NOMO-1 treated with DMSO at 0.1 percent for 48 hours (cell line): ENCODE measurements at regions not wholly inside any gene's neighbourhood (a gene's known extent, or its start where the extent isn't known, plus 50 kb on each side); places are given as distances from the start of the nearest gene placed in this dataset.

Experiments
- DNase-seq: peaks from one replicate; lab custom pipeline; 2025; ENCODE audit not compliant: unreplicated experiment; lab: John Stamatoyannopoulos, UW

DNA sequence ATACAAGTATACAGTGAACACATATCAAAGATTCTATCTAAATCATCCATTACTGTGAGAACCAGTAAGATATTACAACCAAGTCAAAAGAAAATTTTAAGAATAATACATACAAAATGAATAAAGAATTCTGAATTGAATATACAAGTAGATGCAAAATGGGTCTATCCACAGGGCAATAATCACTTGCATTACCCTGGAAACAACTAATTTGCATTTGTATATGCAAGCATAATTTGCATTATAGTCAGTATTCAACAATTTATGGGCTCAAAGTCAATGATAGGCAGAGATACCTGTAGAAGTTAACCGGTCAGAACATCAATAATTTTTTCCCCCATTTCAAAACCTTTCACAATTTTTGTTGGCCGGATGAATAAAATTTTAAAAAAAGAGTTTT is 512.2 kb upstream of the ALCAM start:
- no peak for DNase-seq

DNA sequence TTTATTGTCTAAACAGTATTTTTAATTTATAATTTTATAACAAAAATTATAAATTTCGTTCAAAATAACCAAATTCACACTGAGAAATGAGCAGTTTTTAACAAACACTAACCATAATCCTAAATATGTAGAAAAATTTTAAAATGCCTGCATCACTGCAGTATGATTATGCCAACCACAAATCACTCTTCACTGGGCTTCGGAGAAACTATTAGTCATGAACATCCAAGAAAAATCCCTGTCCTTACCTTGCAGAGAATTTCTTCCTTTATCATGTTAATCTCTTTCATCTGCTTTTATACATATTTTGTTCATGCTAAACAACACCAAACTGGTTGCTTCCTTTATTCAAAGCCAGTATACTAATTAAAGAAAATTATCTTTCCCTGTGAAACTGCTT is 511.0 kb upstream of the ALCAM start:
- DNase-seq: no peak

DNA sequence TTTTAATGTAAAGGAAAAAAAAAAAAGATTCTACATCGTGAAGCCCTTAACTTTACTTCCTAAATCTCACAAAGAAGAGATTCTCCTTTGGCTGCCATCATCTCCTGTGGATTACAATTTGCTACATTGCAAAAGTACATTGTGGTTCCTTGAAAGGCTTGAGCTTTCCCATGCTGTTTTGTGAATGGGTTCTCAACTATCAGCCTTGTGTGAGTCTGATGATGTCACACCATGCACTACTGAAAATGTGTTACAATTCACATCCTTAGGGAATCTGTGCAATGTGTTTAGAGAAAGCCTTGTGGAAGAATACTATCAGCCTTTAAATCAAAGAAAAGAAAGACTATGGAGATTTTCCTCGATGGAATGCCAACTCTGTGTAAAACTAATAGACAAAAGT is 510.0 kb upstream of the ALCAM start:
- DNase-seq: no peak

DNA sequence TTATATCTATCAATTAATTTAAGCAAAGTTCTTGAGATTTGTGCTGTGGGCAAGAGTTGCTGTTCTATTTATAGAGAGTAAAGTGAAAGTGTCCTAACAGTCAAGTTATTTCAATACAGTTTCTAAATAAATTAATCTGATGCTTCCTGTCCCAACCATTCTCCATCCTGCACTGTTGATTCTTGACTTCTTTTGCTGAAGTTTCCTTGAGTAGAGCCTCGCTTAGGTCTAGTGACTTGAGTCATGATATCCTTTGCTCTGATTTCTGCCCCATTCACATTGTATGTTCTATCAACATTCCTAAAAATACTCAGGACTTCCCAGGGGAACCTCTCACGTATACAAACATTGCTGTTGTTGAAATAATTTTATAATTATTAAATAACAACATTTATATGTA is 498.4 kb upstream of the ALCAM start:
- no peak for DNase-seq

DNA sequence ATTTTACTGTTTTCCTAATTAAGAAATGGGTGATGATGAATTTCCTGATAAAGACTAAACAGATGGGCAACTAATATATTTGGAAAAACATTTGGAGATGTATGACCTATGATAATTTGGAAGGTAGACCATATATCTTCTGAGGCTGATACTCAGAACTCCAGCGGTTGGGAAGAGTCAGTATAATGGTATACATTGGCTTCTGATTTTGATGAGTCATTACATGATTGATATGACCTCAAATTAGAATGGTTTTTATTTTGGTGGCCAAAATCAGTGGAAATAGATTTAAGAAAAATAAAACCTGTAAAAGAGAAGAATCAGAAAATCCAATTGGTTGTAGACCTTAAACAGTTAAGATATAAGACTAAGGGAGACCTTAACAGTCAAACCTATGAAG is 496.4 kb upstream of the ALCAM start:
- no peak for DNase-seq

DNA sequence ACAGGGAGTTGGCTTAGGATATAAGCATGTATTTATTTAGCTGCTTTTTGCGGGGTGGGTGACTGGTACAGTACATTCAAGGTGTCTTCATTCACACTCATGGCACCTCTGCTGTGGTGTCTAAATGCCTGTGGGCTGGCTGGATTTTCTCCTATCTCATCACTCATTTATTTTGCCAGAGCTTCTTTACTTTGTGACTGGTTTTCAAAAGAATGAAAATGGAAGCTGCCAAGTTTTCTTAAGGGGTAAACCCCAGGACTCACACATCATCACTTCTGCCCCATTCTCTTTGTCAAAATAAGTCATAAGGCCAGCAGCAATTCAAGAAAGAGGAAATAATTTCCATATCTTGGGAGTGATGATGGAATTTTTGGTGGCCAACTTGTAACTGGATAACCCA is 493.4 kb upstream of the ALCAM start:
- no peak for DNase-seq

DNA sequence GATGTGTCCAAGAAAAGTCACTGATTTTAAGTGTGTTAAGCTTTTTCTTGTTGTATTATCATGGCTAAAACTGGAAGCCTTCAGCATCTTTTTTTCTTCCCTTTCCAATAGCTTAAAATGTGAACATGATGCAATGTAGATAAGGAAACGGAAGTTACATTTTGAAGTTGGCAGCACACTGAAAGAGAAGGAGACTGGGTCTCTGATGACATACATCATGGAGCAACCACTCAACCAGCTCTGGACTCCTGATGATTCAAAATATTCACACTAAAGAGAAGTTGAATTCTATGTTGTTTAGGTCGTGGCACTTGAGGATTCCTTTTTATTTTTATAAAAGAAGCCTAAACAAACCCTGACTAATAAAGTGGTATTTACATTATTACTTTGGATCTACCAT is 488.3 kb upstream of the ALCAM start:
- DNase-seq: peak; percentile 67

DNA sequence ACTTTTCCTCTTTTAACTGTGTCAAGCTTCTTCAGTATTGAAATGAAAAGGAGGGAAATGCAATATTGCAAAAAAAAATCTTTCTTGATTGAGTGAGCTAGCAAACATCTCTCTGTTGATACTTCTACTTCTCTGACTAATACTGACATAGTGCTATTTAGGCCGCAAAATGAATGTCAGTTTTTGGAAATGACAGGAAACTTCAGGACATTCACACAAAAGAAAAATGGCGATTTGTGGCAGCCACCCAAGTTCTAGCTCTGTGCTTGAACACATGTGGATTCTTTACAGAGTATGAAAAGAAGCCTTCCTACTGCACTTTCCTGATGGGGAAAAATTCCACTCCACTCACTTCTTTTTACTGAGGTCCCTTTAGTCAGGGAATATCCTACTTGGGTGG is 486.8 kb upstream of the ALCAM start:
- no peak for DNase-seq

DNA sequence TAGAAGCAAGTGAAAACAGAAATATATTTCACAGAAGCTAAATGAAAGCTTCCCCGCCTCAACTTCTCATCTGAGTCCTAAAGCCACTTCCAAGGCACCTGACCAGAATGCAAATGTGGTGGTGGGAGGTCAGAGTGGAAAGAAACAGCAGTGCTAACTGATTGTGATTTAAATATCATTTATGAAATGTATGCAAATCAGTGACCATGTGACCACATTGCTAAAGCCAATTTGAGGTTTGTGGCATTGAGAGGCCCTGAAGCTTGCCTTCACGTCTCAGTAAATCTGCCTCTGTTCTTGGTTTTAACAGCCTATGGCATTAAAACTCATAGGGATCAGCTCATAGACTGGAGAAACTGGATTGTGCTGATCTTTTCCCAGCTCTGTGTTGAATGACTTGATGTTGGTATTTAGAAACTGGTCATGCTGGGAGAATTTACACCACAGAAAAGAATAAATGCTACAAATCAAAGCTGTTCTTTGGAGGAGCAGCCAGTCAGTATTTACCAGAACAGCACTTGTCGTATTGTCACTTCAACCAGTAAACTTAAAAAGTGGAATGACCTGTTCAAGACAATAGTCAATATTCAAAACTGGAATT is 481.4 kb upstream of the ALCAM start:
- no peak for DNase-seq

DNA sequence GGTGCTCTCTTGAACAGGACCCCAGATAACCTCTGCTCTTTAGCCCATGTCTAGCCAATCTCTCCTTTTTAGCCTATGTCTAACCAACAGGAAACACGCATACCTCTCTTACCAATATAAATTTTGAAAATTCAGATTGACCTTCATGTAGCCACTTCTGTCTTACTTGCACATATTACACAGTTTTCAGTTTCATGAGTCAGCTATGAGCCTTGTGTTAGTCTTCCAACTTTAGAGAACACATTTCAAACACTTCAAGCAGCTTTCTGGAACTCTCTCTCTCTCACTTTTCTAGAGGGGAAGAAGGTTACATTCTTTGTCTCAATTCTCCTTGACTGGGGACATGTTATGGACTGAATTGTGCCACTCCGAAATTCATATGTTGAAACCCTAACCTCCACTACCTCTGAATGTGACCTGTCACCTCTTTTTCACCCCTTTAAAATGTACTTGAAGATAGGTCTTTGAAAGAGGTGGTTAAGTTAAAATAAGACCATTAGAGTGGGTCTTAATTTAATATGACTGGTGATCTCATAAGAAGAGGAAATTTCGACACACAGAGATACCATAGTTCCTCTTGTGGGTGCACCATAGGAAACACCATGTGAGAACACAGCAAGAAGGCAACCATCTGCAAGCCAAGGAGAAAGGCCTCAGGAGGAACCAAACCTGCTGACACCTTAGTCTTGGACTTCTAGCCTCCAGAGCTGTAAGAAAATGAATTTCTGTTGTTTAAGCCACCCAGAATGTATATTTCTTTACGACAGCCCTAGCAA is 480.3 kb upstream of the ALCAM start:
- peak; percentile 61 for DNase-seq

DNA sequence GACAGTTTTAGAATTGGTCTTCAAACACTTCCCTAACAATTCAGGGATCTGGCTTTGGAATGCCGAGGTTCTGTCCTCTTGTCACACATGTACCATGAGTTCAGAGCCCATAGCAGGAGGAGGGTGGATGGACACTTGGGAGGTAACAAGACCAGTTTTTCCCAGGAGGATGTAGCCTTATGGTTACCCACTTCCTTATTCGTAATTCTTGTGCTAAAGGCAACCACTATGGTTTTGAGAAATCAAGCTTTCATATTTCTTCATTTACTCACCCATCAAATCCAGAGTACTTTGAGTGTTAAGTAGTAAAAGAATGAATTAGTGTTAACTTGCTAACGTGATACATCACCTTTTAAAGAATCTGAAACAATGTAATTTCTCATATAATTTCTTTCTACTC is 479.6 kb upstream of the ALCAM start:
- peak; percentile 9 for DNase-seq

DNA sequence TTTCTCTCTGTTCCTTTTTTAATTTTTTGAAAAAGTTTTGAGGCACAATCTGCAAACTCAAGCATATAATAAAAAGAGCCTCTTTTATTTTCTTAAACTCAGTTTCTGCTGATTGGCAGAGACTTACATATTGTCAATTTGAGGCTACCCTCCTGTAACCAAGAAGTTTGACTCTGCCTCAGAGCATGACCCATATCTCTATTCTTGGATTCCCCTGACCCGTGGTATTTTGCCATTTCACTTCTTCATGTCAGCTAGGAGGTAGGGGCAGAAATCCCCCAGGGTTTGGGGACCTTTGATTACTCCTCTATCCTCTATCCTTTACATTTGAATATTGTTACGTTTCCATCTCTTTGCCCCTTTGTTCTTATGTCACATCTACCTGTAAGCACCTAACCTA is 479.1 kb upstream of the ALCAM start:
- DNase-seq: no peak

DNA sequence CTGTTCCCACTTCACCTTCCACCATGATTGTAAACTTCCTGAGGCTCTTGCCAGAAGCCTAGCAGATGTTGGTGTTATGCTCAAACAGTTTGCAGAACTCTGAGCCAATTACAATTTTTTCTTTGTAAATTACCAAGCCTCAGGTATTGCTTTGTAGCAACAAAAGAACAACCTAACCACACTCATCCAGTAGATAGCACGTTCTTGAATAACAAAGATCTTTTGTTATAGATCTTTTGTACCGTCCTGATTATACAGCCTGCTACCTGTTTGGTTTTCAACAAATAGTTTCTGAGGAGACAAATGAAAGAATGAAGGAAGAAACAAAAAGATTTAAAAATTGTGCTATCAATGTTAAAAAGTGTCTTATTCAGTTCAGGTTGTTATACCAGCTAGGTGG is 474.7 kb upstream of the ALCAM start:
- DNase-seq: no peak

DNA sequence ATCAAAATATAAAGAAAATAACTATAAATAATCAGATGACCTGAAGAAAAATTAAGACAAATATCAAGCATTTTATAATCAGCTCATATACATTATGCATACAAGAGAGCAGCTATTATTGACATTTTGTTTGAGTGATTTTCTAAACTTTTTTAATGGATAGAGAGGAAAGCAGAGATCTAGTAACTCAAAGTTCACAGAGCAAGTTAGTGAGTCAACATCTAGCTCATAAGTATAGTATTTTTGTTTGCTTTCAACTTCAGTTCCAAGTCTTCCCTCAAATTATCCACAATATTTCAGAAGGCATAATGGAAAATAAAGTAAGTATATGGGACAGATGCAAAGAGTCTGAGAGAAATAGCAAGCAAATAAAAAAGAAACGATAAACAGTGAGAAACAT is 470.1 kb upstream of the ALCAM start:
- DNase-seq: no peak

DNA sequence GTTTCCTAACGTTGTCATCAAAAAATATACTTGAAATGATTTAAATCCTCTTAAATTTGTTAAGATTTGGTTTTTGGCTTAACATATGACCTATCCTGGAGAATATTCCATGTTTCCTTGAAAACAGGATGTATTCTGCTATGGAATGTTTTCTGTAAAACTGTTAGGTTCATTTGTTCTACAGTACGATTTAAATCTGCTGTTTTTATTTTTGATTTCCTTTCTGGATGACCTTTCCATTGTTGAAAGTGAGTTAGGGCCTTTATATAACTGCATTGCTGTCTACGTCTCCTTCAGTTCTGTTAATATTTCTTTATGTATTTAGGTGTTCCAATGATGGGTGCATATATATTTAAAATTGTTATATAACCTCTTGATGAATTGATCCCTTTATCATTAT is 465.3 kb upstream of the ALCAM start:
- DNase-seq: no peak

DNA sequence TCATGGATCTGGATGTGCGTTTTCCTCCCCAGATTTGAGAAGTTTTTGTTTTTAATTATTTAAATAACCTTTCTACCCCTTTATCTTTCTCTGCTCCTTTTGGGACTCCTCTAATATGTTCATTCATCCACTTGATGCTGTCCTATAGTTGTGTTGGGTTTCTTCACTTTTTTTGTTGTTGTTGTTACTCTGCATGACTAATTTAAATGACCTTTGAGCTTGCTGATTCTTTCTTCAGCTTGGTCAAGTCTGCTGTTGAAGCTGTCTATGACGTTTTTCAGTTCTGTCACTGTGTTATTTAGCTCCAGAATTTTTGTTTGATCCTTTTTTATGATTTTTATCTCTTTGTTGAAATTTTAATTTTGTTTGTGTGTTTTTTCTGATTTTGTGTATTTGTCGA is 463.6 kb upstream of the ALCAM start:
- DNase-seq: no peak

DNA sequence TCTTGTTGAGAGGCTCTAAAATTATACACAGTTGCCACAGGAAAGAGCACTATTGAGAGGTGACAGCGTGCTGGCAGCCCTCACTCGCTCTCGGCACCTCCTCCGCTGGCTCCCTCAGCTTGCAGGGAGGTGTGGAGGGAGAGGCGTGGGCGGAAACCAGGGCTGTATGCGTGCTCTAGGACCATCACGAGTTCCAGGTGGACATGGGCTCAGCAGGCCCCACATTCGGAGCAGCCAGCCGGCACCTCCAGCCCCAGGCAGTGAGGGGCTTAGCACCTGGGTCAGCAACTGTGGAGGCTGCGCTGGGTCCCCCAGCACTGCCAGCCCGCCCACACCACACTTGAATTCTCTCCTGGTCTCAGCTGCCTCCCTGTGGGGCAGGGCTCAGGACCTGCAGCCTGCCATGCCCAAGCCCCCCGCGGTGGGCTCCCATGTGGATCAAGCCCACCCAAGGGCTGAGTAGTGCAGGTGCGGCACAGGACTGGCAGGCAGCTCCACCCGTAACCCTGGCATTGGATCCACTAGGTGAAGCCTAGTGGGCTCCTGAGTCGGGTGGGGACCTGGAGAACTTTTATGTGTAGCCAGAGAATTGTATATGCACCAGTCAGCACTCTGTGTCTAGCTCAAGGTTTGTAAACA is 460.6 kb upstream of the ALCAM start:
- no peak for DNase-seq

DNA sequence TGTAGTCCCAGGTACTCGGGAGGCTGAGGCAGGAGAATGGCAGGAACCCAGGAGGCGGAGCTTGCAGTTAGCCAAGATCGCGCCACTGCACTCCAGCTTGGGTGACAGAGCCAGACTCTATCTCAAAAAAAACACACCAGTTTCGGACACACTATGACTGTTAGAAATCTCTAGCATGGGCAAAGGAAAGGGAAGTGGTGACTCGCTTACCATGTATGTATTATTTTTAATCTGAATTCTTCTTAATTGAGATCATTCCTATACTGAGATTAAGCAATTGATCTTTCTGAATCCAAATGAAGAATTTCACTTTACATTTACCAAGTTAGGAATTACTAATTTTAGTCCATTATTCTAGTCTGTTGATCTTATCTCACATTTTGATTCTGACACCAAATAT is 459.2 kb upstream of the ALCAM start:
- DNase-seq: no peak

DNA sequence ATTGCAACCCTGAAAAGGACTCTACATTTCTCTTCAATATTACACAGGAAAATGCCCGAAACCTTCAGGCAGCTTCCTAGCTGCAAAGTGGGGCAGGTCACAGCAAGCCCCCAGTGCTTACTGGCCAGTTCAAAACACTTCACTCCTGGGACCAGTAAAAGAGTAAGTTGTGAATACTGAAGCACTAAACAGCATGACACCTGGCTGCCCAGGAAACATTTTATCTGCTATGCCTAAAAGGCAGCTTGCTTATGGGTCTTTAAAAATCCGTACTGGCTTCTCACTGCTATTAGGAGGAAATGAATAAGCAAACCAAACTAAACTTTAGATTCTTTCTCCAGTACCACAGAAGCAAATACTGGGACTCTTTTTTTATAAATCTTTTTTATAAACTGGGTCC is 457.9 kb upstream of the ALCAM start:
- DNase-seq: no peak

DNA sequence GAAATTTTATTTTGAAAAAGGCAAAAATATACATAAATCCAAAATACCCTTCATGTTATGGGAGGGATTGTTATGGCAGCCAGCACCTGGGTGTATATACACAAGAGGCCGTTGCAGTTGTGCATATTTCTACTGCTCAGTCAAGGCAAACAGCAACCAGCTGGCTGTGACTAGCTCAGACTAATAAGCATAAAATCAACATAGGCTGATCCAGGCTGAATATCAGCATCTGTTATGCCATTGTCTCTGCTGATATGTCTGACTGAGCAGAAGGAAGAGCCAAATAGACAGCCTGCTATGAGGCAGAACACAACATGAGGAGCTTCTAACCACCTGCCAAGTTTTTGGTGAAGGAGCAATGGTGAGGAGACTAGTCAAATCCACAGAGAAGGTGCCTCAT is 457.5 kb upstream of the ALCAM start:
- no peak for DNase-seq

DNA sequence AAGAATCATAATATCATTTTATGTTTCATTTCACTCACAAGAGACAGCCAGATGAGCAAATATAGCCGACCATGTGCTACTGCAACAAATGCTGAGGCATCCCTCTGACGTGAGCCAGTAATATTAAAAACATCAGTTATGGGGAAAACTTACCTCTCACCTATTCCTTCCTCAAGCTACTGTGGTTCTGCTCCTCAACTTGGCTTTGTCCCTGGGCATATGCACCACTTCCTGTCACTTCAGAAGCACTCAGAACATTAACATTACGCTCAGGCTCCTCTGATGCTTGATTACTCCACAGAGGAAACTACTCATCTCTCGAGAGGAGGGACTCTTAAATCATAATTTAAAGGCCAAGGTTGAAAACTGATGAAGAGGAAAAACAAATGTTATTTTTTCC is 457.0 kb upstream of the ALCAM start:
- DNase-seq: no peak

DNA sequence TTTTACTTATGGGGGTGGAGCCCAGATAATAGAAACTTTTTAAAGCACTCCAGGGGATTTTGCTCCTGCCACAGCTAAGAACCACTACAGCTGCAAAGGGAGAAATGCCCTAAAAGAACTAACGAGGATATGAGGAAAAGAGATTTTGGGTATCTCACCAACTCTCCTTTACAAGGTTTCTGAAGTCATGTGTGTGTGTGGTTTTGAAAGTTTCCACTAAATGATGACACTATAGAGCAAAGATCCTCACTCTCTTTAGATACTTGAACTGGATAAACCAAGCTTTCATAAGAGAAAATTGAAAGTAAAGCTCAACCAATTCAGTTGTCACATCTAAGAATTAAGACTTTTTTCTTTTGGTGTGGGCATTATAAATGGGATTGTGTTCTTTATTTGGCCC is 455.3 kb upstream of the ALCAM start:
- DNase-seq: no peak

DNA sequence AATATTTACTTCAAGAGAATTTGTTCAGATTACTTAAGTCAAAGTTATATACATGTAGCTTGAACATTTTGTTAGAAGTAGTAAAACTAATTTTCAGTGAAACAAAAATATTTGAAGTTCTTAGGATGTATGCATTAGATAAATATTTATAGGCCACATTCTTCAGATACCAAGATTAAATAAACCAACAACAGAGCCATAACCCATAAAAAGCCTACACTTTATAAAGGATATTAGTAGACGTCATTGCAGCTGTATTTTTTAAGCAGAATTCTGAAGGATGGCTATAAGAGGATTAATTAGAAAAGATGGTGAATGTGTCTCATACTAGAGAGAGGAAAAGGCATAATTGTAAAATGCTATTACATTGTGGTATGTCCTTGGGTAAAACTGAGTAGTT is 449.7 kb upstream of the ALCAM start:
- DNase-seq: no peak
